HG03520 (cell line): ENCODE measurements at regions not wholly inside any gene's neighbourhood (a gene's known extent, or its start where the extent isn't known, plus 50 kb on each side); places are given as distances from the start of the nearest gene placed in this dataset.

Source experiments
- ATAC-seq: cut with Tn5 transposase; IDR thresholded peaks from one replicate; pipeline ENCODE4 v1.9.1; 2021; ENCODE audit warnings: mild to moderate bottlenecking, moderate library complexity; ENCODE audit not compliant: unreplicated experiment

DNA sequence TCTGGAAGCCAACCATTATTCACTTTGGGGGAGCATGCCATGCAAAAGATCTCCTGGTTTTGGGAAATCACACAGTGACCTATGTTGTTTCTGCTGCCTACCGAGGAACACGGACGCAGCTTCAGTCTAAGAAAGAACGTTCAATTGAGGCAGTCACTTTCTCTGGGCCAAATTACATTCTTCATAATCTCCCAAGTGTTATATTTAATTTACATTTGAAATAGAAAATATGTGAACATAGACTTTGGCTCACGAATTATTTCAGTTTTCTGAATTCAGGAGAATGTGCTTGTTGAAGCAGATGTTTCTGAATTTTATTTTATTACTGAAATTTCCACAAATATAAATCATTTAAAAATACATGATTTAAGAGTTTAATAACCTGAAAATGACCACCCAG, 93.6 kb upstream of the KCNJ16 start:
- no peak for ATAC-seq

DNA sequence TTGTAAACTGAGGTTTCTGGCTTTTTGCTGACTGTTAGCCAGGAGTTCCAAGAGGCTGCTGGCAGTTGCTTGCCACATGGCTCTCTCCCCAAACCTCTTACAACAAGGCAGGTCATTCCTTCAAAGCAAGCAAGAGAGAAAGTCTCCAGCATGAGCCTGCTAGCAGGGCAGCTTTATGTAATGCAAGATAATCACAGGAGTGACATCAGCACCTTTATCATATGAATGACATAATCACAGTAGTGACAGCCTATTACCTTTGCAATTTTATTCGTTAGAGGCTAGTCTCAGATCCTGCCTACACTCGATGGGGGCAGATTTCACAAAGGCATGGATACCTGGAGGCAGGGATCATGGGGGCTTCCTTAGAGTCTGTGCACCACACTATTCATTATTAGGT, 79.5 kb upstream of the KCNJ16 start:
- ATAC-seq, result no peak

DNA sequence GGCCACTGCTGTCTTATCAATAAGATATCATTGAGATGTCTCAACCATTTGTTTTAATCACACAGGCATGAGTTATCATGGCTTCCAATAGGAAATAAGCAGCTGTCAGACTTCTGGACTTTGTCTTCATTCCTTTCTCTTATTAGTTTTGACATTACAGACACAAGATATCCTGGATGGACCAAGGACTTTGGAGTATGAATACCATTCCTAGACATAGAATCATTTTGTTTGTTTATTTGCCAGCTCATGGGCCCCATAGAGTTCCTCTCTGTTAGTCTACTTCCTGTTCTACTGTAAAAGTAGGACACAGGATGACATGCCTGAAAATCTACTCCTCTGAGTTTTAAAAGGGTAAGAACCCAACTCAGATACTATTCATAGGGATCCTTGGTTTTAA, 77.7 kb upstream of the KCNJ16 start:
- ATAC-seq, result no peak

DNA sequence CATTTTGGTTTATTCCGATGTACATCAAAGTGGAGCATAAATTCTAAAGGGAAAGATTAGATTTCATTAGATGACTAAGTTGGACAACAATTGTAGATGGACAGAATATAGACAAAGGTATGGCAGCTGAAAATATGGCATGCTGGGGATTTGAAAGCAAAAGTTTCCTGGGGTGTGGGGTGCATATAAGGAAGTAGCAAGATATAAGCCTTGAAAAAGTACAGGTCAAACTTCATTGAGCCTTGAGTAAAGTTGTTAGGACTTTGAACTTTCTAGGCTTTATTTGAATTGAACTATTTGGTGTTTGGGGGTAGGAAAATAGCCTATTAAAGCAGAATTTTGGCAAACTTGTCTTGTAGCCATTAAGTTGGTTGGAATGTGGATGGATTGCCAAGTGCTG, 75.8 kb upstream of the KCNJ16 start:
- no peak for ATAC-seq

DNA sequence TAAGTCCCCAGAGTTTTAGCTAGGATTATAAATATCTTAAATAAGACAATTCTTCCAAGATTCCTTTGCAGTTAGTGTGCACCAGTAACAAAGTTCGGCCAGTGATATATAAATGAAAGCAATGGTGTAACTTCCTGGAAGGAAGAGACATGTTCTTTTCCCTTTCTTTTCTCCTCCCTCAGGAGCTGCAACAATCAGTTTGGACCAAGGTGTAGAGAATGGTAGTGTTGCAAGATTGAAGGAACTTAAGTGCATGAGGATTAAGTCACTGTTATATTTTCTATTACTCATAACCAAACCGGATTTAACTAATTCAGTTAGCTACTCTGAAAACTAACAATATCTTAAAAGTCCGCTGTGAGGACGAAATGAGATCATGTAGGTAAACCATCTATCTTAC, 68.9 kb upstream of the KCNJ16 start:
- no peak for ATAC-seq

DNA sequence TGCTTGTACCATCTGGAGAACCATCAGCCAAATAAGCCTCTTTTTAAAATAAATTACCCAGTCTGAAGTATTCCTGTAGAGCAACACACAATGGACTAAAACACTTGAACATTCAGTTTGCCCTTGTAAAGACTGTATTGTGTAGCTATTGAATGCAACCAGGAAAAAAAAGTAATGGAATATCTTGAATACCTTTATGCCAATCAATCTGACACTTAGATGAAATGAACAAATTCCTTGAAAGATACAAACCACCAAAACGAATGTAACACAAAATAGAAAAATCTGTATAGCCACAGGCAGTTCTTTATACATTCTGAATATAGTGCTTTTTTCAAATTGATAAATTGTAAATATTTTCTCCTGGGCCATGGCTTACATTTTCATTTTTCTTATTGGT, 63.3 kb upstream of the KCNJ16 start:
- ATAC-seq, result no peak

DNA sequence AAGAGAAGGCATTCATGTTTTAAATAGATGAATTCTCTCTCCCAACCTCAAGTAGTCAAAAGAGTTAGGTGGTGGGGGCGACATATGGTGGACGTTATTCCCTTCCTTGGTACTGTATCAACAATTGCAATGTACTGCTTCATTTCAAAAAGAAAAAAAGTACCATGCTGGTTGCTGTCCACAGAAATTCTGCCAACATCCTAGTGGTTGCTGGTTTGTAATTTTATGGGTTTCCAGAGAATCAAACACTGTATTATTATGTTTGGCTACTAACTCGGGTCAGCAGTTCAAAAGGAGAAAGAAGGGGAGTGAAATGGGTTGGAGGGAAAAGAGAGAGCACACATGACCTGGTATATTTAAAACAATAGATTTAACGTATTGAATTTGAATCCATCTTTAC, 61.1 kb upstream of the KCNJ16 start:
- no peak for ATAC-seq

DNA sequence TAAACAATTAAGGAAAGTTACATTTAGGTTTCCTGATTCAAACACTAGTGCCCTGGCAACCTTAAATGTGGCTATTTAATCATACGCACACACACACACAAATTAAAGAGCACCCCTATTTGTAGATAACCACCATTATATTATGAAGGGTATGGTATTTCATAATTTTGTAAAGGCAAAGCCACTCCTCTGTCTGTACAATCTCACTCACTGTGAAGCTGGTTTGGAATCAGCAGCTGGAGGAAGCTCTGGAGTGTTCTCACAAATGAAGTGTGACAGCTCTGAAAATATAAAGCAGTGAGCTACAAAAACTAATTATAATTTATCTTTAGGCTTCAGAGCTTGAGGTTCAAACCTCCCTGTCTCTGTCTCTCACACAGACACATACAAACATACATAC, 57.9 kb upstream of the KCNJ16 start:
- no peak for ATAC-seq

DNA sequence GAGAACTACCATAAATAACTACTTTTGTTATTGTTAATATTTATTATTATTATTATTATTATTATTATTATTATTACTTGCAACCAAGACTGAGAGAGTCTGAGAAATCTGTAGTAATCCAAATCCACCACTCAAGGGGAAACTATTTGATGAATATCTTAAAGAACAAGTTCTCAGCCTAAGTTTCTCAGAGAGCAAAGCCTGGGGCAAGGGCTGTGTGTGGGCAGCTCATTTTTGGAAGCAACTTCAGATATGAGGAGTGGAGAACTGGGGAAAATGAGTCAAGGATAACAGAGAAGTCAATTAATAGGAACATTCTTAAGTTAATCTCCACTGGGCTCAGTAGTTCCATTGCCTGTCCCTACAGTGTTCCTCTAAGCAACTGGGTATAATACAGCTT, 57.1 kb upstream of the KCNJ16 start:
- no peak for ATAC-seq

DNA sequence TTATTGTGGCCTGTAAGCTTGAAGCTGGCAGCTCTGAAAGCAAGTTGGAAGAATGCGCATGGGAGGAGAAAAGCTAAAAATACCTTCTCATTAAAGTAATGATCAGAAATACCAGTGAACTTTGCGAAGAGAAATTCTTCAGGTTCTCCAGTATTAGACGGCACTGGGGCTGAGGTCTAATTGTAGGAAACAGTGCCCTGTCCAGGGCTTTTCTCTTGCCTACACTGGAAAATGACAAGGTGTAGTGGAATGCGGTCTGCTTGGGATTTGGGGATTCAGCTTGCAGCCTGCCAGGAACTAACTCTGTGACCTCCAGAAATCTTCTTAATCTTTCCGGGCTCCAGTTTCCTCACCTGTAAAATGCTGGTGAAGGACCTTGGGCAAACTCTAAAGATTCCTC, 53.3 kb upstream of the KCNJ16 start:
- ATAC-seq, result no peak

DNA sequence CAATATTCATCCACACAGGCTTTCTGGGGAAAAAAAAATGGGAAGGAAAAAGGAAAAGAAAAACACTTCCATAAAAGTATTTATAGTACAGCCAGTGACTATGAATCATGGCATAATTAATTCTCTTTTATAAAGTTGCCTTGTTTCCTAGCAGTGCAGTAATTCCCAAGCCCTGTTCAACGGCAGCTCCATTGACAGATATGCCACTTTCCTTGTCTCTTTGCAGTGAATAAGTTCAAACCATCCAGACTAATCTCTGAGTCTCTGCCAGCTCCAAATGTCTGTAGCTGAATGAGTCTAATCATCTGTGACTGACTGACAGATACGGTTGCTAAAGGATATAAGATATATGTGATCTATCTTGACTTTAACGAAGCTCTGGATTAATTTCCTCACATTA, 52.9 kb upstream of the KCNJ16 start:
- no peak for ATAC-seq

DNA sequence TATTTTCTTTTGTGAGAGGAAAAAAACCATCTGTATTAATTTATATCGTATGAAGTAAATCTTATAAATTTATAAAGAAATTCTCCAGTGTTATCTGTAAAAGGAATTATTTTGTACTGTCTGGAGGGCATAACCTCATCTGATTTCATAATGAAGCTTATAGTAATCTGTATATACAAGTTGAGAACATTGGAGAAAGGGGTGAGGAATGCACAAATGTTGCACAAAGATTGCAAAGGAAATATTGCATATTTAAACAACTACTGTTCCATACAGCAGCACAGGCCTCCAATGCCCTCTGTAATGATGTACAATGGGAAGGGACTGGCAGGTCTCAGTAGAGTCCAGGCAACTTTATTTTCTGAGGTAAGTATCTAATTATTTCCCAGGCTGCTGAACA, 50.8 kb upstream of the KCNJ16 start:
- no peak for ATAC-seq
